HG03565 (cell line): ENCODE measurements at regions not wholly inside any gene's neighbourhood (a gene's known extent, or its start where the extent isn't known, plus 50 kb on each side); places are given as distances from the start of the nearest gene placed in this dataset.

ENCODE experiments used
- ATAC-seq: cut with Tn5 transposase; IDR thresholded peaks from one replicate; pipeline ENCODE4 v1.9.1; 2021; ENCODE audit warnings: mild to moderate bottlenecking, moderate library complexity; ENCODE audit not compliant: unreplicated experiment

GRCh38 chr18:24726727-24727492 lies 266.5 kb downstream of the HRH4 start:
- no peak for ATAC-seq

GRCh38 chr18:24727685-24728084 lies 267.2 kb downstream of the HRH4 start:
- ATAC-seq = no peak

- ATAC-seq = no peak
Observed at GRCh38 chr18:24731158-24731557, 270.7 kb downstream of the HRH4 start.

- no peak for ATAC-seq
Observed at GRCh38 chr18:24731981-24732380, 271.5 kb downstream of the HRH4 start.

- no peak for ATAC-seq
Observed at GRCh38 chr18:24734058-24734457, 273.6 kb downstream of the HRH4 start.

GRCh38 chr18:24735624-24736231 lies 275.3 kb downstream of the HRH4 start:
- no peak for ATAC-seq

- no peak for ATAC-seq
Observed at GRCh38 chr18:24736662-24737330, 276.4 kb downstream of the HRH4 start.

- no peak for ATAC-seq
Observed at GRCh38 chr18:24740829-24741228, 280.4 kb downstream of the HRH4 start.

- ATAC-seq = no peak
Observed at GRCh38 chr18:24741321-24741720, 280.9 kb downstream of the HRH4 start.

- no peak for ATAC-seq
Observed at GRCh38 chr18:24741965-24742724, 281.7 kb downstream of the HRH4 start.

GRCh38 chr18:24754583-24755253 lies 294.3 kb downstream of the HRH4 start:
- no peak for ATAC-seq

- ATAC-seq = no peak
Observed at GRCh38 chr18:24756385-24756784, 295.9 kb downstream of the HRH4 start.

- ATAC-seq = no peak
Observed at GRCh38 chr18:24757134-24757533, 296.7 kb downstream of the HRH4 start.

GRCh38 chr18:24761765-24762164 lies 301.3 kb downstream of the HRH4 start:
- no peak for ATAC-seq

GRCh38 chr18:24762511-24762910 lies 302.1 kb downstream of the HRH4 start:
- ATAC-seq = no peak

- no peak for ATAC-seq
Observed at GRCh38 chr18:24763765-24764513, 303.5 kb downstream of the HRH4 start.

GRCh38 chr18:24764766-24765165 lies 304.3 kb downstream of the HRH4 start:
- ATAC-seq = no peak

- no peak for ATAC-seq
Observed at GRCh38 chr18:24766376-24766775, 305.9 kb downstream of the HRH4 start.

GRCh38 chr18:24770311-24771024 lies 310.0 kb downstream of the HRH4 start:
- no peak for ATAC-seq
